ENCODE measurements at regions not wholly inside any gene's neighbourhood (a gene's known extent, or its start where the extent isn't known, plus 50 kb on each side); places are given as distances from the start of the nearest gene placed in this dataset.

GRCh38 chr1:29868944-29869343 lies 632.6 kb downstream of the PTPRU start:
- TF ChIP-seq CTCF (conservative IDR thresholded peaks at IDR 0.05; ENCODE audit: low read length), result no peak
- TF ChIP-seq EZH2phosphoT487 (IDR thresholded peaks at IDR 0.05; ENCODE audit: borderline replicate concordance), result no peak
